OCI-LY1 (cell line): ENCODE measurements at regions not wholly inside any gene's neighbourhood (a gene's known extent, or its start where the extent isn't known, plus 50 kb on each side); places are given as distances from the start of the nearest gene placed in this dataset.
A peak's percentile ranks its signal among the peaks of the same experiment; 100 is the strongest.

Source experiments
- H2AFZ ChIP-seq: fragments of 200-600 bp; sonication (generic), shearing (Covaris generic); 2 replicates; pipeline ENCODE4 v1.6.0; 2014; ENCODE audit warnings: antibody characterized with exemption, mild to moderate bottlenecking, low read length
- H3F3A ChIP-seq: fragments of 200-600 bp; sonication (generic), shearing (Covaris generic); 2 replicates; pipeline ENCODE4 v1.6.0; 2014; ENCODE audit warnings: mild to moderate bottlenecking, antibody characterized with exemption, low read length, moderate library complexity; ENCODE audit not compliant: insufficient read depth
- H3K27ac ChIP-seq: fragments of 200-600 bp; sonication (generic); 2 replicates; pipeline ENCODE4 v1.5.1; 2014; ENCODE audit warnings: low read length, mixed run types, mild to moderate bottlenecking, low read depth; ENCODE audit not compliant: poor library complexity, severe bottlenecking
- H3K27me3 ChIP-seq: fragments of 200-600 bp; sonication (generic); 2 replicates; pipeline ENCODE4 v1.6.0; 2014; ENCODE audit warnings: antibody characterized with exemption, mild to moderate bottlenecking, low read length, moderate library complexity; ENCODE audit not compliant: insufficient read depth
- H3K36me3 ChIP-seq: fragments of 200-600 bp; sonication (generic); 2 replicates; pipeline ENCODE4 v1.6.1; 2014; ENCODE audit warnings: mild to moderate bottlenecking, antibody characterized with exemption, low read length, moderate library complexity, mixed read lengths; ENCODE audit not compliant: insufficient read depth
- H3K4me1 ChIP-seq: fragments of 200-600 bp; sonication (generic); 2 replicates; pipeline ENCODE4 v1.5.1; 2014; ENCODE audit warnings: mild to moderate bottlenecking, low read length, moderate library complexity; ENCODE audit not compliant: insufficient read depth, severe bottlenecking
- H3K4me2 ChIP-seq: fragments of 200-600 bp; sonication (generic), shearing (Covaris generic); 2 replicates; pipeline ENCODE4 v1.6.1; 2014; ENCODE audit warnings: low read length
- H3K4me3 ChIP-seq: fragments of 200-600 bp; sonication (generic); 2 replicates; pipeline ENCODE4 v1.5.1; 2014; ENCODE audit warnings: low read length, low read depth, mild to moderate bottlenecking, mixed read lengths; ENCODE audit not compliant: poor library complexity, severe bottlenecking
- H3K79me2 ChIP-seq: fragments of 200-600 bp; shearing (Covaris generic); 2 replicates; pipeline ENCODE4 v1.6.1; 2016; ENCODE audit warnings: mixed run types, low read length, mixed read lengths; ENCODE audit not compliant: insufficient read depth
- H3K9ac ChIP-seq: fragments of 200-600 bp; sonication (generic), shearing (Covaris generic); 2 replicates; pipeline ENCODE4 v1.6.1; 2014; ENCODE audit warnings: mild to moderate bottlenecking, low read length, mixed read lengths
- H3K9me2 ChIP-seq: fragments of 200-600 bp; sonication (generic), shearing (Covaris generic); 2 replicates; pipeline ENCODE4 v1.6.1; 2014; ENCODE audit warnings: low read depth, mild to moderate bottlenecking, low read length, mixed read lengths
- H3K9me3 ChIP-seq: fragments of 200-600 bp; shearing (Covaris generic); 2 replicates; pipeline ENCODE4 v1.6.1; 2014; ENCODE audit warnings: low read length, mixed read lengths
- H4K20me1 ChIP-seq: fragments of 200-600 bp; sonication (generic), shearing (Covaris generic); 2 replicates; pipeline ENCODE4 v1.6.0; 2016; ENCODE audit warnings: mild to moderate bottlenecking, low read length; ENCODE audit not compliant: insufficient read depth
- CTCF ChIP-seq: fragments of 200-600 bp; sonication (generic), shearing (Covaris generic); IDR thresholded peaks from 2 replicates; pipeline ENCODE4 v1.5.1; 2017; ENCODE audit warnings: mild to moderate bottlenecking, antibody characterized with exemption, low read length, moderate library complexity, mixed read lengths
- EZH2 ChIP-seq: fragments of 200-600 bp; sonication (generic), shearing (Covaris generic); IDR thresholded peaks from 2 replicates; pipeline ENCODE4 v1.8.0; 2017; ENCODE audit warnings: borderline replicate concordance, mixed run types, mild to moderate bottlenecking, antibody characterized with exemption, low read length, moderate library complexity, mixed read lengths

- Histone ChIP-seq H3F3A (no peaks in the 10 kb centered on the region), H2AFZ (no peak overlapping the region), H3K79me2 (no peaks in the 10 kb centered on the region), H3K4me3 (no peak overlapping the region), H3K27ac (peak overlapping the region; percentile 5), H3K27me3 (no peaks in the 10 kb centered on the region), H3K36me3 (no peaks in the 10 kb centered on the region), H3K4me1 (peaks cover 43% of the 10 kb centered on the region), H4K20me1 (no peaks in the 10 kb centered on the region), H3K9ac (no peak overlapping the region), H3K9me2 (no peaks in the 10 kb centered on the region), H3K9me3 (no peaks in the 10 kb centered on the region), H3K4me2 (no peak overlapping the region)
- TF ChIP-seq EZH2: no peak
- TF ChIP-seq CTCF: no peak
Observed at GRCh38 chr21:35203093-35203977, 154.2 kb upstream of the RUNX1 start.

DNA sequence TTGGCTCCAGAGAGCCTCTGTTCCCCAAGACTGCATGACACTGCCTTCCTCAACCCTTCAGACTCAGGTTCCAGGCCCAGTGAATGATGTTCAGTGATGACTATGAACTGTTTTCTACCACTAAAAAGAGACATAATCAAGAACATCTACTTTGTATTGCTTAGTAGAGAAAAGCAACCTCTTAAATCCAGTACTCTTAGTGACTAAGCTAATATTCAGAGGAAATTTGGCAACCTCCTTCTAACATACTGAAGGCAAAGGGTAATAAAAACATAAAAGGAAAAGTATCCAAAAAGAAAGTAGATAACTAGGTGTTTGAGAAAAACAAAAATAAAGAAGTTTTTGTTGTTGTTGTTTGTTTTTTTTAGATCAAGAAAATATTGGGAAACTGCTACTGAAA lies 153.3 kb upstream of the RUNX1 start:
- Histone ChIP-seq H3K4me1 (peaks cover 43% of the 10 kb centered on the region), H3K27me3 (no peaks in the 10 kb centered on the region), H3K79me2 (no peaks in the 10 kb centered on the region), H4K20me1 (no peaks in the 10 kb centered on the region), H3K9me2 (no peaks in the 10 kb centered on the region), H3F3A (no peaks in the 10 kb centered on the region), H3K9ac (no peak overlapping the region), H3K4me2 (no peak overlapping the region), H3K4me3 (no peak overlapping the region), H3K36me3 (no peaks in the 10 kb centered on the region), H3K27ac (no peak overlapping the region), H3K9me3 (no peaks in the 10 kb centered on the region), H2AFZ (no peak overlapping the region)
- TF ChIP-seq CTCF (no peak), EZH2 (no peak)

DNA sequence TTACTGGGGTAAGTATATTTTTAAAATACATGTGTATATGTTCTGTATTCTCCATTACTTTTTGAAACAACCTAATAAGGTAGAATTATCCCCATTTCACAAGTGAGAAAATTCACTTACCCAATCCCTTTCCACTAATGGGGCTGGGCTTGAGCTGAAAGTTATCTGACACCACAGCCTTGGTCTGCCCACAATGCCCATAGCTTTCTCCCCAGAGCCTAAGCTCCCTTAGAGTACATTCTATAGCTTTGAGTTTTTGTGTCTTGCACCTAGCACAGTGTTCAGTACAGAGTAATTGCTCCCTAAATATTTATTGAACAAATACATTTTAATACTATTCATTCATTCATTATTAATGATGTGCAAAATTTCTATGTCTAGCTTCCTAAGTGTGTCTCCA lies 152.7 kb upstream of the RUNX1 start:
- H3K36me3 ChIP-seq: no peaks in the 10 kb centered on the region
- TF ChIP-seq CTCF: no peak
- TF ChIP-seq EZH2: no peak
- H3K9me3 ChIP-seq: no peaks in the 10 kb centered on the region
- no peak overlapping the region for H3K4me2 ChIP-seq
- no peaks in the 10 kb centered on the region for H3K79me2 ChIP-seq
- no peak overlapping the region for H2AFZ ChIP-seq
- H3K27ac ChIP-seq: no peak overlapping the region
- H3K4me1 ChIP-seq: peaks cover 37% of the 10 kb centered on the region
- no peaks in the 10 kb centered on the region for H3F3A ChIP-seq
- no peaks in the 10 kb centered on the region for H3K9me2 ChIP-seq
- H3K4me3 ChIP-seq: no peak overlapping the region
- H3K9ac ChIP-seq: no peak overlapping the region
- no peaks in the 10 kb centered on the region for H4K20me1 ChIP-seq
- no peaks in the 10 kb centered on the region for H3K27me3 ChIP-seq
